GM10266 (cell line): ENCODE measurements at regions not wholly inside any gene's neighbourhood (a gene's known extent, or its start where the extent isn't known, plus 50 kb on each side); places are given as distances from the start of the nearest gene placed in this dataset.
"Not testable (repeated sequence)": the region's sequence is repeated elsewhere in the genome, so short reads cannot be mapped to it uniquely, and the experiment has no call there.

Experiments
- DNase-seq: peaks from one replicate; pipeline ENCODE4 v3.0.0; 2012; ENCODE audit errors: extremely low spot score
- CTCF ChIP-seq: IDR thresholded peaks from 2 replicates; pipeline ENCODE4 v1.5.1; 2012; ENCODE audit warnings: mild to moderate bottlenecking, low read depth; ENCODE audit not compliant: control insufficient read depth, insufficient read depth; ENCODE audit errors: missing control alignments

- no peak for TF ChIP-seq CTCF
Observed at GRCh38 chr9:19903076-19903475, 114.2 kb upstream of the SLC24A2 start.

GRCh38 chr9:19901586-19901985 lies 112.7 kb upstream of the SLC24A2 start:
- no peak for TF ChIP-seq CTCF
- DNase-seq, result no peak

More at GRCh38 chr9:19903076-19903475, 114.2 kb upstream of the SLC24A2 start:
- no peak for DNase-seq

- no peak for TF ChIP-seq CTCF
- DNase-seq, result no peak
Observed at GRCh38 chr9:19896161-19896560, 107.3 kb upstream of the SLC24A2 start.

- DNase-seq, result not testable (repeated sequence)
Observed at GRCh38 chr9:19895578-19895977, 106.7 kb upstream of the SLC24A2 start.

- TF ChIP-seq CTCF, result no peak
- DNase-seq, result no peak
Observed at GRCh38 chr9:19895006-19895405, 106.2 kb upstream of the SLC24A2 start.

- TF ChIP-seq CTCF, result no peak
- DNase-seq, result no peak
Observed at GRCh38 chr9:19885608-19886007, 96.8 kb upstream of the SLC24A2 start.

GRCh38 chr9:19879062-19879461 lies 90.2 kb upstream of the SLC24A2 start:
- no peak for TF ChIP-seq CTCF
- no peak for DNase-seq

- DNase-seq, result no peak
- no peak for TF ChIP-seq CTCF
Observed at GRCh38 chr9:19876569-19877316, 87.9 kb upstream of the SLC24A2 start.
